SK-N-SH treated with all-trans-retinoic acid at 6 μM for 48 hours (cell line): ENCODE measurements at regions not wholly inside any gene's neighbourhood (a gene's known extent, or its start where the extent isn't known, plus 50 kb on each side); places are given as distances from the start of the nearest gene placed in this dataset.

Experiments
- ARNTL ChIP-seq: fragments of 450-650 bp; formaldehyde crosslinking; IDR thresholded peaks from 2 replicates; pipeline ENCODE4 v1.5.0; 2020; ENCODE audit warnings: low read depth, mild to moderate bottlenecking, moderate library complexity, borderline replicate concordance
- CSDC2 ChIP-seq: fragments of 250-450 bp; sonication (Bioruptor Pico); IDR thresholded peaks from 2 replicates; pipeline ENCODE4 v1.5.0; 2020; ENCODE audit warnings: mild to moderate bottlenecking, moderate library complexity
- CSRNP3 ChIP-seq: fragments of 250-450 bp; sonication (Bioruptor Pico); IDR thresholded peaks from 2 replicates; pipeline ENCODE4 v1.5.1; 2021; ENCODE audit warnings: mild to moderate bottlenecking, moderate library complexity
- GLIS3 ChIP-seq: fragments of 250-450 bp; sonication (Bioruptor Pico); IDR thresholded peaks from 2 replicates; pipeline ENCODE4 v1.5.0; 2020; ENCODE audit warnings: mild to moderate bottlenecking, moderate library complexity
- OSR1 ChIP-seq: fragments of 250-450 bp; sonication (Bioruptor Pico); IDR thresholded peaks from 2 replicates; pipeline ENCODE4 v1.8.0; 2022; ENCODE audit warnings: moderate library complexity, mild to moderate bottlenecking, inconsistent platforms
- PATZ1 ChIP-seq: fragments of 250-450 bp; sonication (Bioruptor Pico); IDR thresholded peaks from 2 replicates; pipeline ENCODE4 v1.8.0; 2020; ENCODE audit warnings: mild to moderate bottlenecking, moderate library complexity, borderline replicate concordance
- RARB ChIP-seq: fragments of 250-450 bp; sonication (Bioruptor Pico); IDR thresholded peaks from 2 replicates; pipeline ENCODE4 v1.8.0; 2021; ENCODE audit warnings: mild to moderate bottlenecking, moderate library complexity
- SNAI2 ChIP-seq: fragments of 250-450 bp; sonication (Bioruptor Pico); IDR thresholded peaks from 2 replicates; pipeline ENCODE4 v1.5.0; 2020; ENCODE audit warnings: mild to moderate bottlenecking, moderate library complexity
- ZFP3 ChIP-seq: fragments of 250-450 bp; sonication (Bioruptor Pico); IDR thresholded peaks from 2 replicates; pipeline ENCODE4 v1.5.0; 2020; ENCODE audit warnings: mild to moderate bottlenecking, moderate library complexity
- ZFP30 ChIP-seq: fragments of 450-650 bp; formaldehyde crosslinking; IDR thresholded peaks from 2 replicates; pipeline ENCODE4 v1.5.0; 2022; ENCODE audit warnings: mild to moderate bottlenecking, moderate library complexity
- ZNF70 ChIP-seq: fragments of 450-650 bp; formaldehyde crosslinking; IDR thresholded peaks from 2 replicates; pipeline ENCODE4 v1.5.0; 2020; ENCODE audit warnings: mild to moderate bottlenecking, moderate library complexity

GRCh38 chr6:146898069-146898887, 299.5 kb downstream of the ADGB start:
- TF ChIP-seq RARB, result no peak
- TF ChIP-seq CSRNP3 (CRISPR knock-in tag), result no peak
- no peak for TF ChIP-seq ZFP3
- no peak for TF ChIP-seq GLIS3 (CRISPR knock-in tag)
- no peak for TF ChIP-seq ARNTL
- no peak for TF ChIP-seq PATZ1
- no peak for TF ChIP-seq ZFP30 (CRISPR knock-in tag)
- no peak for TF ChIP-seq OSR1
- TF ChIP-seq CSDC2 (CRISPR knock-in tag), result no peak
- TF ChIP-seq SNAI2 (CRISPR knock-in tag), result no peak
- TF ChIP-seq ZNF70 (CRISPR knock-in tag), result no peak
